Astrocyte (in vitro differentiated cells and primary cell): ENCODE measurements at regions not wholly inside any gene's neighbourhood (a gene's known extent, or its start where the extent isn't known, plus 50 kb on each side); places are given as distances from the start of the nearest gene placed in this dataset.
"Not testable (repeated sequence)": the region's sequence is repeated elsewhere in the genome, so short reads cannot be mapped to it uniquely, and the experiment has no call there.

Experiments
- CTCF ChIP-seq: IDR thresholded peaks from 2 replicates; pipeline ENCODE4 v1.5.1; 2011; ENCODE audit warnings: low read depth, mild to moderate bottlenecking, inconsistent platforms, low read length, moderate library complexity; ENCODE audit not compliant: insufficient read depth
- EZH2 ChIP-seq: IDR thresholded peaks from 2 replicates; pipeline ENCODE4 v1.6.1; 2012; ENCODE audit warnings: mild to moderate bottlenecking, low read length, inconsistent platforms; ENCODE audit not compliant: insufficient read depth

GRCh38 chr1:83468336-83468735 lies 530.6 kb downstream of the TTLL7 start:
- TF ChIP-seq CTCF, EZH2: not testable (repeated sequence)
